Esophagus muscularis mucosa (tissue), 3 donors: ENCODE measurements at regions not wholly inside any gene's neighbourhood (a gene's known extent, or its start where the extent isn't known, plus 50 kb on each side); places are given as distances from the start of the nearest gene placed in this dataset.

ENCODE experiments used
- CTCF ChIP-seq, 3 experiments: fragments of 200-600 bp in 2 of 3; fragments of 450-650 bp in 1 of 3; sonication (generic) in 2 of 3; IDR thresholded peaks; one replicate each; pipeline ENCODE4 v1.5.1; 2017 to 2019; ENCODE audit warnings: antibody characterized with exemption in 3 of 3, mild to moderate bottlenecking in 2 of 3, moderate library complexity in 1 of 3
- POLR2A ChIP-seq: fragments of 450-650 bp; IDR thresholded peaks from one replicate; pipeline ENCODE4 v1.6.1; 2017; ENCODE audit warnings: antibody characterized with exemption, moderate library complexity, mild to moderate bottlenecking, low read depth

GRCh38 chr22:47607486-47607885 is 845.0 kb downstream of the TBC1D22A start:
- TF ChIP-seq POLR2A (no peak), CTCF (IDR thresholded peaks at IDR 0.05) (no peak)
